ENCODE measurements at regions not wholly inside any gene's neighbourhood (a gene's known extent, or its start where the extent isn't known, plus 50 kb on each side); places are given as distances from the start of the nearest gene placed in this dataset.

- DNase-seq (ENCODE audit: low read depth, low spot score), result no peak
- no peak overlapping the region for H3K4me3 ChIP-seq (ENCODE audit: low read length)
Measured at GRCh38 chr6:54991761-54992330, 145.3 kb downstream of the FAM83B start.

GRCh38 chr6:54992789-54993188 lies 146.2 kb downstream of the FAM83B start:
- peak; percentile 15 for DNase-seq (ENCODE audit: low read depth, low spot score)
- no peak overlapping the region for H3K4me3 ChIP-seq (ENCODE audit: low read length)

DNA sequence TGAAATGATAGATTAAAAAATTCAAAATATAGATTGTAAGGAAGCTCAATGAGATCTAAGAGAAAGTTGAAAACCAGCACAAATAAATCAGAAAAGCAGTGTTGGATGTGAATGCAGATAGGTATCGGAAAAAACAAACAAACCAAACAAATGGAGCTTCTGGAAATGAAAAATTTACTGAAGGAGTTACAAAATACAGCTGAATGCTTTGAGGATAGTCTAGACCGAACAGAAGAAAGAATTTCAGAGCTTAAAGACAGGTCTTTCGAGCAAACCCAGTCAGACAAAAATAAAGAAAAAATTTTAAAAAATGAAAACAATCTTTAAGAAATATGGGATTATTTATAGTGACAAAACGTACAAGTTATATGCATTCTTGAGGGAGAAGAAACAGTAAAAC lies 146.7 kb downstream of the FAM83B start:
- no peak overlapping the region for H3K4me3 ChIP-seq (ENCODE audit: low read length)

DNA sequence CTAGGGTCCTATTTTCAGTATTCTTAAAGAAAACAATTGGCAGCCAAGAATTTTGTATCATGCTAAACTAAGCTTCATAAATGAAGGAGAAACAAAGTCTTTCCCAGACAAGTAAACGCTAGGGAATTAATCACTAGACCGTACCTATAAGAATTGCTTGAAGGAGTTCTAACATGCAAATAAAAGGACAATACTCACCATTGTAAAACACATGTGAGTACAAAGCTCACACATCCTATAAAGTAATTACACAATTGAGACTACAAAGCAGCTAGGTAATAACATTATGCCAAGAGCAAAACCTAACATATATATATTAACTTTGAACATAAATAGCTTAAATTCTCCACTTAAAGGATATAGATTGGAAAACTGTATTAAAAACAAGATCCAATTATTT lies 147.4 kb downstream of the FAM83B start:
- no peak overlapping the region for H3K4me3 ChIP-seq (ENCODE audit: low read length)
- no peak for DNase-seq (ENCODE audit: low read depth, low spot score)

More for the DNA sequence above, 146.7 kb downstream of the FAM83B start:
- DNase-seq (ENCODE audit: low read depth, low spot score), result no peak

DNA sequence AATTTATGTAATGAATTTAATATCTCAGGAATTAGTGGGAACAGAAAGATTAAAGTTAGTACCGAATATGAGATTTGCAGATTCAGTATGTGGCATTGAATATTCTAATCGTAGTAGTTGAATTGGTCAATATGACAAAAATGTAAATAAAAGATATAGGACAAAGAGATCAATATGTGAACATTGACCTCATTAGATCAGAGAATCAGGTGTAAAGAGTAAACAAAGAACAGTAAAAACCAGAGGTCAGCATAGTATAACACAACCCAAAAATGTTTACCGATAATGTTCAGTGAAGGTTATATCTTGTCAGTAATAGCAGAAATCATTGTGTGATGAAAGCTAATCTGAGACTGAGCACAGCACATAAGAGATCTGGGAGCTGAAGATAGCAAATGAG lies 152.0 kb downstream of the FAM83B start:
- no peak for DNase-seq (ENCODE audit: low read depth, low spot score)
- H3K4me3 ChIP-seq (ENCODE audit: low read length), result no peak overlapping the region

DNA sequence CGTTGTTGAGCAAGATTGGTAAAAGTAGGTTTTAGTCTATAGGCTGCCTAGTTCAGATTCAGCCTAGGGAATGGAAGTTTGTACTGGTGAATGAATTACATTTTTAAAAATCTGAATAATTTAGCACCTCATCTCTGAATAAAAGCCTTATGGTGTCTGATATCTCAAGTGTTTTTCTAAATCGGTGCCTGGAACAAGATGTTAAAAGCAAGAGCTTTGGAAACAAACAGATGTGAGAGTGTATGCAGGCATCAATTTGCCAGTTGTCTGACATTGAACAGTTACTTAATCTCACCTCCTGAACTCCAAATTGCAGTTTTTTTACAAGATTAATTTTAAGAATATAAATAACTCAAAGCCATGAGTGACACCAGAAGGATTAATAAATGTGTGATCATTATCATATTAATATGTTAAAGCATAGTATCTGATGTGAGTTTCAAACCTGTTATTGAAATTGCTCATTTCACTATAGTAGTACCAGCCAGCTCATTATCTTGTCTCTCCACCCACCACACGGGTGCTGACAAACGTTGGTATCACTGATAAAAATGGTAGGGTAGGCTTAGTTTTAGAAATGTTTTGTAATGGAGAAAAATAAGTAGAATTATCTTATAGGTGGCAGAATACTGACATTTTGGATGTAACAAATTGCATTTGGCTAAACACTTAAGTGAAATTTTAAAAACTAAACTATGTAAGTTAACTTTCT lies 157.3 kb downstream of the FAM83B start:
- H3K4me3 ChIP-seq (ENCODE audit: low read length), result no peak overlapping the region
- no peak for DNase-seq (ENCODE audit: low read depth, low spot score)

DNA sequence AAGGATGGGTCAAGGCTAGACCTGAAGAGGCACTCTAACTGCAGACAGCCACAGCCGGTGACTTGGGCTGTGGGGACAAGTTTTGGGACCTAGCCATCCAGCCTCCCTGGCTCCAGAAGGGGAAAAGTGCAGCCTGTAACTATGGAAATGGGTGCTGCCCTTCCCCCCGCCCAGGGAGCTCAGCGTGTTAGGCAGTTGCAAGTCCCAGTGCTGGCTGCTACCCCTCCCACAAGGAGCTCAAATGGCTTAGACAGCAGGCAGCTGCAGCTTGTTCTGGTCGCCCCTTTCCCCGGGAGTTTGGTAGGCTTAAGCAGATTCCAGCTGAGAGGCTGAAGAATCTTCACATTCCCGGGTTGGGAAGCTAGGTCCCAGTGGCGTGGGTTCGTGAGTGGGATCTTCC lies 162.6 kb downstream of the FAM83B start:
- no peak for DNase-seq (ENCODE audit: low read depth, low spot score)

DNA sequence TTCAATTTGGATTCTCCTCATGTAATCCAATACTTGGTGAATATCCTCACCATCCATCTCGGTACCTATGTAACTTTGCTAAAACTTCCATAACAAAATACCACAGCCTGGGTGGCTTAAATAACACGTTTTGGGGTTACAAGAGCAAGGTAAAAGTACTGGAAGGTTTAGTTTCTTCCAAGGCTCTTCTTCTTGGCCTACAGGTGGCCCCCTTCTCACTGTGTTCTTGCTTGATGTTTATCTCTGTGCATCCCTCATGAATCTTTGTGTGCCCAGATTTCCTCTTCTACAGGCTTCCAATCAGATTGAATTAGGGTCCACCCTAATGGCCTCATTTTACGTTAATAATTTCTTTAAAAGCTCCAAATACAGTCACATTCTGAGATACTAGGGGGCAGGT lies 163.3 kb upstream of the HCRTR2 start:
- no peak for DNase-seq (ENCODE audit: low read depth, low spot score)
- no peak overlapping the region for H3K4me3 ChIP-seq (ENCODE audit: low read length)

More for the DNA sequence above, 162.6 kb downstream of the FAM83B start:
- H3K4me3 ChIP-seq (ENCODE audit: low read length), result no peak overlapping the region

- H3K4me3 ChIP-seq (ENCODE audit: low read length), result no peak overlapping the region
- no peak for DNase-seq (ENCODE audit: low read depth, low spot score)
Measured at GRCh38 chr6:55012454-55012853, 161.9 kb upstream of the HCRTR2 start.

- DNase-seq (ENCODE audit: low read depth, low spot score), result no peak
Measured at GRCh38 chr6:55014321-55015088, 159.8 kb upstream of the HCRTR2 start.

GRCh38 chr6:55016261-55016660 lies 158.1 kb upstream of the HCRTR2 start:
- no peak overlapping the region for H3K4me3 ChIP-seq (ENCODE audit: low read length)
- no peak for DNase-seq (ENCODE audit: low read depth, low spot score)

More at GRCh38 chr6:55014321-55015088, 159.8 kb upstream of the HCRTR2 start:
- no peak overlapping the region for H3K4me3 ChIP-seq (ENCODE audit: low read length)

GRCh38 chr6:55017555-55018300 lies 156.6 kb upstream of the HCRTR2 start:
- no peak for DNase-seq (ENCODE audit: low read depth, low spot score)
- no peak overlapping the region for H3K4me3 ChIP-seq (ENCODE audit: low read length)

DNA sequence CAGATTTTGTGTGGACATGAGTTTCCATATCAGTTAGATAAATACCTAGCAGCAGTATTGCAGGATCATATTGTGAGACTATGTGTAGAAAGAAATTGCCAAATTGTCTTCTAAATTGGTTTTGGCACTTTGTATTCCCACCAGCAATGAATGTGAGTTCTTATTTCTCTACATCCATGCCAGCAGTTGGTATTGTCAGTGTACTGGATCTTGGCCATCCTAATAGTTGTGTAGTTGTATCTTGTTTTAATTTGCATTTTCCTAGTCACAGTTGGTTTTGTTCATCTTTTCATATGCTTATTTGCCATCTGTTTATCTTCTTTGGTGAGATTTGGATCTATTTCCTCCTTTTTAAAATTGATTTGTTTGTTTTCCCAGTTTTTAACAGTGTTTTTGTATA lies 154.7 kb upstream of the HCRTR2 start:
- no peak for DNase-seq (ENCODE audit: low read depth, low spot score)

DNA sequence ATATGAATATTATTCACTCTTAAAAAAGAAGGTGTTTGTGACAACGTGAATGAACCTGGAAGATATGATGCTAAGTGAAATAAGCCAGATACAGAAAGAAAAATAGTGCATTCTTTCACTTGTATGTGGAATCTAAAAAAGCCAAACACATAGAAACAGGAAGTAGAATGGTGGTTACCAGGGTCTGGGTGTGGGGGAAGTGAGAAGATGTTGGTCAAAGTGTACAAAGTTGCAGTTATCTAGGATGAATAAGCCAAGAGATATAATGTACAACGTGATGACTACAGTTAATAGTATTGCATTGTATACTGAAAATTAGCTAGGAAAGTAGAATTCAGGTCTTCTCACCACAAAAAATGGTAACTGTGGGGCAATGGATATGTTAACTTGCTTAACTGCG lies 151.1 kb upstream of the HCRTR2 start:
- no peak overlapping the region for H3K4me3 ChIP-seq (ENCODE audit: low read length)
- no peak for DNase-seq (ENCODE audit: low read depth, low spot score)

More for the DNA sequence above, 154.7 kb upstream of the HCRTR2 start:
- no peak overlapping the region for H3K4me3 ChIP-seq (ENCODE audit: low read length)

- DNase-seq (ENCODE audit: low read depth, low spot score), result no peak
- no peak overlapping the region for H3K4me3 ChIP-seq (ENCODE audit: low read length)
Measured at GRCh38 chr6:55033016-55033546, 141.2 kb upstream of the HCRTR2 start.

GRCh38 chr6:55034752-55035151 lies 139.6 kb upstream of the HCRTR2 start:
- H3K4me3 ChIP-seq (ENCODE audit: low read length), result no peak overlapping the region
- peak; percentile 46 for DNase-seq (ENCODE audit: low read depth, low spot score)

GRCh38 chr6:55040102-55040848 lies 134.0 kb upstream of the HCRTR2 start:
- H3K4me3 ChIP-seq (ENCODE audit: low read length), result no peak overlapping the region
- no peak for DNase-seq (ENCODE audit: low read depth, low spot score)

- no peak overlapping the region for H3K4me3 ChIP-seq (ENCODE audit: low read length)
- DNase-seq (ENCODE audit: low read depth, low spot score), result no peak
Measured at GRCh38 chr6:55046869-55047422, 127.4 kb upstream of the HCRTR2 start.

Measured in Jurkat, Clone E6-1 (cell line).